ENCODE measurements at regions not wholly inside any gene's neighbourhood (a gene's known extent, or its start where the extent isn't known, plus 50 kb on each side); places are given as distances from the start of the nearest gene placed in this dataset.

DNA sequence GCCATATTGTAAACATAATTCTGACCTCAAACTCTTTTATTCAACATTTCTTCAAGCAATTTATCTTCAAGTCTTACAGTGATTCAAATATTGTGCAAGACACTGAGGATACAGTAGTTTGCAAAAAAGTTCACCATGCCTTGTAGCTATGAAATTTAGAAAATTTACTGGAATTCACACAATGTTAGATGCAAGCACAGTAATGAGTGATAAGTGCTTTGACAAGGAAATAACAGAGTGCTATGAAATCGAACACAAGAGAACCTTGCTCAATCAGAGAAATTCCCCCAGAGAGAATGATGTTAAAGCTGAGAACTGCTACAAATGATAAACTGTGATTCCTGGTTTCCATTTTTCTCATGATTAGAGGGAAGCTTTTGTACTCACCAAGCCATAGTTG, 952.9 kb downstream of the FAT4 start:
- DNase-seq (ENCODE audit: low read depth) = peak; percentile 75
- H3K4me3 ChIP-seq (ENCODE audit: low read length) = no peak overlapping the region

GRCh38 chr4:126268106-126268505, 953.4 kb downstream of the FAT4 start:
- peaks cover 30% of the 10 kb centered on the region for H3K4me1 ChIP-seq (ENCODE audit: control insufficient read depth, insufficient read depth, low read length)
- H3K36me3 ChIP-seq (ENCODE audit: control insufficient read depth, insufficient read depth, low read length, severe bottlenecking) = no peaks in the 10 kb centered on the region
- no peak overlapping the region for H3K4me3 ChIP-seq (ENCODE audit: low read length)
- no peak overlapping the region for H3K9ac ChIP-seq (ENCODE audit: low read length)
- DNase-seq (ENCODE audit: low read depth) = peak; percentile 67
- H3K9me3 ChIP-seq (ENCODE audit: control insufficient read depth, low read length) = no peaks in the 10 kb centered on the region
- no peaks in the 10 kb centered on the region for H3K27me3 ChIP-seq (replicated peaks; ENCODE audit: control insufficient read depth, insufficient read depth, low read length)

More for the DNA sequence above, 952.9 kb downstream of the FAT4 start:
- H3K36me3 ChIP-seq (ENCODE audit: control insufficient read depth, insufficient read depth, low read length, severe bottlenecking) = no peaks in the 10 kb centered on the region
- H3K4me1 ChIP-seq (ENCODE audit: control insufficient read depth, insufficient read depth, low read length) = peaks cover 32% of the 10 kb centered on the region
- no peaks in the 10 kb centered on the region for H3K9me3 ChIP-seq (ENCODE audit: control insufficient read depth, low read length)
- H3K9ac ChIP-seq (ENCODE audit: low read length) = no peak overlapping the region
- H3K27me3 ChIP-seq (replicated peaks; ENCODE audit: control insufficient read depth, insufficient read depth, low read length) = no peaks in the 10 kb centered on the region

DNA sequence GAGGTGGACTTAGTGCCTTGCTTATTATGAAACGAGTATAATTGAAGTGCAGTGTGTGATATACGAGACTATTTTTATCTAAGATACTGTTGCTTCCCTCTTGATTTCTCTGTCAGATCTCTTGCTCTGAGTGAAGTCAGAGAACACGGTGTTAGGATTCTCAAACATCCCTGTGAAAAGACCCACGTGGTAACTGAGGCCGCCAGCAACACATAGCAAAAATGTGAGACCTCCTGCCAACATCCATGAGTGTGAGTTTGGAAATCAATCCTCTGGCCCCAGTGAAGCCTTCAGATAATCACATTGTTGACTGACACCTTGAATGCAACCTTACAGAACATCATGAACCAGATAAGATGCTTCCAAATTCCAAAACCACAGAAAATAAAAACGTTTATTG, 954.4 kb downstream of the FAT4 start:
- Histone ChIP-seq H3K4me3 (ENCODE audit: low read length) (no peak overlapping the region), H3K27me3 (replicated peaks; ENCODE audit: control insufficient read depth, insufficient read depth, low read length) (no peaks in the 10 kb centered on the region)
- DNase-seq (ENCODE audit: low read depth) = no peak

DNA sequence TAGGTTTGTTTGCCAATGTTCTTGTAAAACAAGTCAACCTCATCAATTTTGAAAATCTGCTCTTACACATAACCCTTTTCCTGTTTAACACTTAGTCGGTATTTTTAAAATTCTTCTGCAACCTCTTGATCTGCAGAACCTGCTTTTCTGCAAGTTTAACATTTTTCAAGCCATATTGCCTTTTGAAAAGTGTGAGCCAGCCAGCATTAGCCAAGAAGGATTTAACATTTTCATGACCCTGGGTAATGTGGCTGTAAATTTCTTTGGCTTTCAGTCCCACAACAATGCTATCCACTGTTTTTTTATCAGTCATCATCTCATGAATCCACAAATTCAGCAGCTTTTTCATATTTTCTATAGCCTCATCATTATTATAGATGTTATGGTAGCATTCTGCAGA, 956.5 kb downstream of the FAT4 start:
- no peaks in the 10 kb centered on the region for H3K27me3 ChIP-seq (replicated peaks; ENCODE audit: control insufficient read depth, insufficient read depth, low read length)
- H3K4me3 ChIP-seq (ENCODE audit: low read length) = no peak overlapping the region
- peak; percentile 1 for DNase-seq (ENCODE audit: low read depth)
- peaks cover 20% of the 10 kb centered on the region for H3K4me1 ChIP-seq (ENCODE audit: control insufficient read depth, insufficient read depth, low read length)
- no peak overlapping the region for H3K9ac ChIP-seq (ENCODE audit: low read length)
- H3K36me3 ChIP-seq (ENCODE audit: control insufficient read depth, insufficient read depth, low read length, severe bottlenecking) = no peaks in the 10 kb centered on the region
- H3K9me3 ChIP-seq (ENCODE audit: control insufficient read depth, low read length) = no peaks in the 10 kb centered on the region

More for the DNA sequence above, 954.4 kb downstream of the FAT4 start:
- no peaks in the 10 kb centered on the region for H3K36me3 ChIP-seq (ENCODE audit: control insufficient read depth, insufficient read depth, low read length, severe bottlenecking)
- H3K9ac ChIP-seq (ENCODE audit: low read length) = no peak overlapping the region
- no peaks in the 10 kb centered on the region for H3K9me3 ChIP-seq (ENCODE audit: control insufficient read depth, low read length)
- peaks cover 30% of the 10 kb centered on the region for H3K4me1 ChIP-seq (ENCODE audit: control insufficient read depth, insufficient read depth, low read length)

DNA sequence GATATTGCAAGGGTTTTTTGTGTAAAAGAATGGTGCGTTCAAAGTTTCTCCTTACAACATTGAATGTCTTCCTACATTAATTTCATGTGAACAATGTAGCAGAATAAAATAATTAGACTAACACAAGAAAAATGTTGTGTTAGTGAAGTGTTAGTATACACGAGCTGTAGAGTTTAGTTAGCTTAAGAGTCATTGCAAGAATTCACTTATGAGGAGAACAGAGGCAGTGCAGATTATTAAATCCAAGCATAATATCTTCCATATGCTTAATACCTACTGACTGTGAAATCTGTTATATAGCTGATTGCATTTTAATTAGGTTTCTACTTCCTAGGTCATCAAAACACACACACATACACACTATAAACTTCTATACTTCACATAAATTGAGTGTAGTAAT, 959.0 kb downstream of the FAT4 start:
- no peak overlapping the region for H3K9ac ChIP-seq (ENCODE audit: low read length)
- DNase-seq (ENCODE audit: low read depth) = no peak
- H3K4me3 ChIP-seq (ENCODE audit: low read length) = no peak overlapping the region
- no peaks in the 10 kb centered on the region for H3K36me3 ChIP-seq (ENCODE audit: control insufficient read depth, insufficient read depth, low read length, severe bottlenecking)
- no peaks in the 10 kb centered on the region for H3K9me3 ChIP-seq (ENCODE audit: control insufficient read depth, low read length)
- H3K4me1 ChIP-seq (ENCODE audit: control insufficient read depth, insufficient read depth, low read length) = peaks cover 3% of the 10 kb centered on the region
- H3K27me3 ChIP-seq (replicated peaks; ENCODE audit: control insufficient read depth, insufficient read depth, low read length) = no peaks in the 10 kb centered on the region

DNA sequence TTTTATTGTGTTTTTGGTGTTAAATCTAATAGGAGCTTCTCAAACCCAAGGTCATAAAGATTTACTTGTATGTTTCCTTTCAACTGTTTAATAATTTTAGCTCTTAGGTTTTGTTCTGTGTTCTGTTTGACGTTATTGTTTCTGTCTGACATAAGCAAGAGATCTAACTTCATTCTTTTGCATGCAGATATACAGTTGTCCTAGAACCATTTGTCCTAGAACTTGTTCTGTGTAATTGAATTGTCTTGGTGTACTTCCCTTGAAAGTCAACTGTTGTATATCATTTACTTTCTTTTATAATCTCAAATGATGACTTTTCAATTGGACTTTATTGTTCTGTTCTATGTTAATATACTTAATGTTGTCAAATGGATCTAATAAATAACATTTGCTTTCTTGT, 977.1 kb downstream of the FAT4 start:
- Histone ChIP-seq H3K36me3 (ENCODE audit: control insufficient read depth, insufficient read depth, low read length, severe bottlenecking) (no peaks in the 10 kb centered on the region), H3K9ac (ENCODE audit: low read length) (no peak overlapping the region), H3K4me3 (ENCODE audit: low read length) (no peak overlapping the region), H3K4me1 (ENCODE audit: control insufficient read depth, insufficient read depth, low read length) (no peaks in the 10 kb centered on the region), H3K9me3 (ENCODE audit: control insufficient read depth, low read length) (no peaks in the 10 kb centered on the region), H3K27me3 (replicated peaks; ENCODE audit: control insufficient read depth, insufficient read depth, low read length) (no peaks in the 10 kb centered on the region)
- no peak for DNase-seq (ENCODE audit: low read depth)

DNA sequence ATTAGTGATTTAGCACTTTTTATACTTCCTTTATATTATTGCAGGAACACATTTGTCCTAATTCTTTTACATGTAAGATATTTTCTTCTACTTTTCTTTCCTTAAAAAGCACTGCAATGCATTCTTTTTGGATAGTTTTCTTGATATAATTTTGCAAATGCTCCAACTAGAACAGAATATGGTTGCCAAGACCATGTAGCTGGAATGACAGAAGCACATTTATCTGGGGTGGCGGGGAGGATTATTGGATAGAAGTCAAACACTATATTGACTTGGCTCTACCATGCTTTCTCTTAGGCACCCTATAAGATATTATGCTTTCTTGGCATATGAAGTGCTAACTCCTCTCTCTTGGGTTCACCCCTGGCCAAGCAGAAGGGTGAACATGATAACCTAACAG, 983.5 kb downstream of the FAT4 start:
- Histone ChIP-seq H3K4me3 (ENCODE audit: low read length) (no peak overlapping the region), H3K9ac (ENCODE audit: low read length) (no peak overlapping the region), H3K9me3 (ENCODE audit: control insufficient read depth, low read length) (peaks cover 6% of the 10 kb centered on the region), H3K4me1 (ENCODE audit: control insufficient read depth, insufficient read depth, low read length) (peaks cover 4% of the 10 kb centered on the region), H3K36me3 (ENCODE audit: control insufficient read depth, insufficient read depth, low read length, severe bottlenecking) (no peaks in the 10 kb centered on the region), H3K27me3 (replicated peaks; ENCODE audit: control insufficient read depth, insufficient read depth, low read length) (no peaks in the 10 kb centered on the region)
- no peak for DNase-seq (ENCODE audit: low read depth)

DNA sequence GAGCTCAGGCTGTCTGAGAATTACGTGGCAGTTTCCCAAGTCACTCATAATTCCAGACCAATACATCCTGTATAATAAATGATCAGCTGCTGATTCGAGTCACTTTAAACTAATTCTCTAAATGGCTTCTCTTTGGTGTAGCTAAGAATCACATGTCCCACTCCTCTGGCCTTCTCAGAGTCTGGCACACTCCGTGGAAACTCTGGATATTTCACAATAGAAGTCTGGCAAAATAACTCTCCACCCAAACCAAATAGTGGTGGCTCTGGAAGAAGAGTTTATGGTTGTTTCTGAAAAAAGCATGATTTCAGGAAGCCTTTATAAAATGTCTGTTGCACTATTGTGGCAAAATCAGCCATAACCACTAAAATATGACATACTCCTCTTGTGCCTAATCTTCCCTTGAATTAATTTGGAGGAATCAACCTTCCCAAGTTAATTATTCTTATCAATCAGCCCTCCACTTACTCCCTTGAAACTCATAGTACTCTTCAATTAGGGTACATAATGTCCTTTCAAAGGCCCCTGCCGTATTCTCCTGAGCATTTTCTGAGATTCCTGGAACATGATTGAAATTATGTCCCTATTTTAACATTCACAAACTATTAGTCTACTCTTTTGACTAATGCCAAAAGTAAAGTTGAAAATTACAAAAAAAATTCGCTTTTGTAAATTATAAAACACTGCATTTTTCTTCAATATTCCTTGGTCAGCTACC, 991.6 kb downstream of the FAT4 start:
- H3K27me3 ChIP-seq (replicated peaks; ENCODE audit: control insufficient read depth, insufficient read depth, low read length) = no peaks in the 10 kb centered on the region
- peak overlapping the region; percentile 67 for H3K9ac ChIP-seq (ENCODE audit: low read length)
- peak; percentile 17 for DNase-seq (ENCODE audit: low read depth)
- no peaks in the 10 kb centered on the region for H3K9me3 ChIP-seq (ENCODE audit: control insufficient read depth, low read length)
- H3K36me3 ChIP-seq (ENCODE audit: control insufficient read depth, insufficient read depth, low read length, severe bottlenecking) = no peaks in the 10 kb centered on the region
- H3K4me3 ChIP-seq (ENCODE audit: low read length) = peak overlapping the region; percentile 42
- H3K4me1 ChIP-seq (ENCODE audit: control insufficient read depth, insufficient read depth, low read length) = peaks cover 43% of the 10 kb centered on the region

DNA sequence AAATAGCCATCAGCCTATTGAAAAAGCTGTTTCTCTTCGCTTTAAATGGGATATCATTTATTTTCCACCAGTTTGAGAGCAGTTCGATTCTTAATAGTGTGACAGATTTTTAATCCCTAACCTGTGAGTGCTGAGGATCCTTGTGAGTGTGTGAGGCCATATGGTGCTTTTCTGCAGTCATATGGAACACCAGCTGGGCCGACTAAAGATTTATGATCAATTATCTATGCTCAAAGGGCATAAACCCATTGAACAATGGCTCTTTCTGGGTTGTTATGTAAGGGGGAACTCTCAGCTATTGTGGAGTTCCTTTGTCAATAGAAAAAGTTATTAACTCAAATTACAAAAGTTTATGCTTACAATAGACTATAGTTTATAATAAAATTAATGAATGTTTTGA, 1003.6 kb downstream of the FAT4 start:
- Histone ChIP-seq H3K9ac (ENCODE audit: low read length) (no peak overlapping the region), H3K4me3 (ENCODE audit: low read length) (no peak overlapping the region), H3K27me3 (replicated peaks; ENCODE audit: control insufficient read depth, insufficient read depth, low read length) (no peaks in the 10 kb centered on the region), H3K4me1 (ENCODE audit: control insufficient read depth, insufficient read depth, low read length) (no peaks in the 10 kb centered on the region), H3K36me3 (ENCODE audit: control insufficient read depth, insufficient read depth, low read length, severe bottlenecking) (no peaks in the 10 kb centered on the region), H3K9me3 (ENCODE audit: control insufficient read depth, low read length) (no peaks in the 10 kb centered on the region)
- no peak for DNase-seq (ENCODE audit: low read depth)

DNA sequence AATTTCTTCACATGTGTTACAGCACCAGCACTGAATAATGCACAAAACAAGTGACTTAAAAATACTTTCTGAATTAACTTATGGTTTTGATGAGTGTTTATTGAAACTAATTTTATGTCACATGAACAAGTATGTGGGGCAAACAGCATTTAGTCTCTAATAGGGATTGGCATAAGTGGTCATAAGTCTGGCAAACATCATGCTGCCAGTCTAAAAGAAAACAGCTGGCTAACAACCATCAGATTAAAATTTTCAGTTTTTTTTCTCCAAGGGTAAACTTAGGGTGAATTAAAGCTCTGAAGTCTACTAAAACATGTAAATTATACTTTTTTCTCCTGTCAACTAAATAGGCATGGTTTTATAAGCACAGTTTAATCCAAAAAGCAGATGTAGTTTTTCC, 1014.2 kb downstream of the FAT4 start:
- Histone ChIP-seq H3K4me1 (ENCODE audit: control insufficient read depth, insufficient read depth, low read length) (no peaks in the 10 kb centered on the region), H3K4me3 (ENCODE audit: low read length) (no peak overlapping the region), H3K27me3 (replicated peaks; ENCODE audit: control insufficient read depth, insufficient read depth, low read length) (no peaks in the 10 kb centered on the region), H3K36me3 (ENCODE audit: control insufficient read depth, insufficient read depth, low read length, severe bottlenecking) (no peaks in the 10 kb centered on the region), H3K9ac (ENCODE audit: low read length) (no peak overlapping the region), H3K9me3 (ENCODE audit: control insufficient read depth, low read length) (no peaks in the 10 kb centered on the region)
- no peak for DNase-seq (ENCODE audit: low read depth)

GRCh38 chr4:126338548-126338947, 1023.8 kb downstream of the FAT4 start:
- H3K36me3 ChIP-seq (ENCODE audit: control insufficient read depth, insufficient read depth, low read length, severe bottlenecking) = no peaks in the 10 kb centered on the region
- H3K27me3 ChIP-seq (replicated peaks; ENCODE audit: control insufficient read depth, insufficient read depth, low read length) = no peaks in the 10 kb centered on the region
- no peak for DNase-seq (ENCODE audit: low read depth)
- H3K4me1 ChIP-seq (ENCODE audit: control insufficient read depth, insufficient read depth, low read length) = no peaks in the 10 kb centered on the region
- H3K9me3 ChIP-seq (ENCODE audit: control insufficient read depth, low read length) = no peaks in the 10 kb centered on the region
- no peak overlapping the region for H3K9ac ChIP-seq (ENCODE audit: low read length)
- no peak overlapping the region for H3K4me3 ChIP-seq (ENCODE audit: low read length)

DNA sequence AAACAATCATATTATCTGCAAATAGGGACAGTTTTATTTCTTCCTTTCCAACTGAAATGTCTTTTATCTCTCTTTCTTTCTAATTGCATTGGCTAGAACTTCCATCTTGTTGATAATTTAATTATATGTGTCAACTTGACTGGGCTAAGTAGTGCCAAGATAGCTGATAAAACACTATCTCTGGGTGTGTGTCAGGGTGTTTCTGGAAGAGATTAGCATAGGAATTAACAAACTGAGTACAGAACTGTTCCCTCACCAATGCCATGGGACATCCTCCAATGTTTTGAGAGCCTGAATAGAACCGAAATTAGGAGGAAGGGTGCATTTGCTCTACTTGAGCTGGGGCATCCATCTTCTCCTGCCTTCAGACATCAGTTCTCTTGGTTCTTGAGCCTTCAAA, 1027.2 kb downstream of the FAT4 start:
- H3K4me1 ChIP-seq (ENCODE audit: control insufficient read depth, insufficient read depth, low read length) = no peaks in the 10 kb centered on the region
- no peak overlapping the region for H3K4me3 ChIP-seq (ENCODE audit: low read length)
- H3K9ac ChIP-seq (ENCODE audit: low read length) = no peak overlapping the region
- no peaks in the 10 kb centered on the region for H3K36me3 ChIP-seq (ENCODE audit: control insufficient read depth, insufficient read depth, low read length, severe bottlenecking)
- no peaks in the 10 kb centered on the region for H3K27me3 ChIP-seq (replicated peaks; ENCODE audit: control insufficient read depth, insufficient read depth, low read length)
- no peak for DNase-seq (ENCODE audit: low read depth)
- H3K9me3 ChIP-seq (ENCODE audit: control insufficient read depth, low read length) = no peaks in the 10 kb centered on the region

Data from adipocyte (in vitro differentiated cells).